NCI-H2171 treated with DMSO at 0.1 percent for 48 hours (cell line): ENCODE measurements at regions not wholly inside any gene's neighbourhood (a gene's known extent, or its start where the extent isn't known, plus 50 kb on each side); places are given as distances from the start of the nearest gene placed in this dataset.
"Not testable (repeated sequence)": the region's sequence is repeated elsewhere in the genome, so short reads cannot be mapped to it uniquely, and the experiment has no call there.

Experiments used
- DNase-seq: peaks from one replicate; lab custom pipeline; 2025; lab: John Stamatoyannopoulos, UW

DNA sequence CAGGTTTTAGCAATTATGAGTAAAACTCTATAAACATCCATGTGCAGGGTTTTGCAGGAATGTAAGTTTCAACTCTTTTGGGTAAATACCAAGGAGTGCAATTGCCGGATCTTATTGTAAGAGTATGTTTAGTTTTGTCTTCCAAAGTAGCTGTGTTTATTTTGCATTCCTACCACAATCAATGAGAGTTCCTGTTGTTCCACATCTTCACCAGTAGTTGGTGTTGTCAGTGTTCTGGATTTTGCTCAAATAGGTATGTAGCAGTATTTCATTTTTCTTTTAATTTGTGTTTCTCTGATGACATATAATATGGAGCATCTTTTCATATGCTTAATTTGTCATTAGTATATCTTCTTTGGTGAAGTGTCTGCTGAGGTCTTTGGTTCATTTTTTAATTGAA, 185.1 kb upstream of the GALNT15 start:
- no peak for DNase-seq

- DNase-seq = not testable (repeated sequence)
Measured at GRCh38 chr3:15993660-15994059, 180.8 kb upstream of the GALNT15 start.

DNA sequence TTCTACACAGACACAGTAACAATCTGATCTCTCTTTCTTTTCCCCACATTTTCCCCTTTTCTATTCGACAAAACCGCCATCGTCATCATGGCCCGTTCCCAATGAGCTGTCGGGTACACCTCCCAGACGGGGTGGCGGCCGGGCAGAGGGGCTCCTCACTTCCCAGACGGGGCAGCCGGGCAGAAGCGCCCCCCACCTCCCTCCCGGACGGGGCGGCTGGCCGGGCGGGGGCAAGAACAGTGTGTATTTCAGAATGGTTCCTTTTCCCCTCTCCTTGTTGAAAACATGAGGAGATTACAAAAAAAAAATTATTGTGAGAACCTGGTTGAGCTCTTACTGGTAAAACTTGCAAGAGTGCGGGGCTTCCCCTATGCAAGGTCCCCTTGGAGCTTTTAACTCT, 178.0 kb upstream of the GALNT15 start:
- not testable (repeated sequence) for DNase-seq

GRCh38 chr3:15997274-15997943, 177.1 kb upstream of the GALNT15 start:
- DNase-seq = peak; percentile 66

DNA sequence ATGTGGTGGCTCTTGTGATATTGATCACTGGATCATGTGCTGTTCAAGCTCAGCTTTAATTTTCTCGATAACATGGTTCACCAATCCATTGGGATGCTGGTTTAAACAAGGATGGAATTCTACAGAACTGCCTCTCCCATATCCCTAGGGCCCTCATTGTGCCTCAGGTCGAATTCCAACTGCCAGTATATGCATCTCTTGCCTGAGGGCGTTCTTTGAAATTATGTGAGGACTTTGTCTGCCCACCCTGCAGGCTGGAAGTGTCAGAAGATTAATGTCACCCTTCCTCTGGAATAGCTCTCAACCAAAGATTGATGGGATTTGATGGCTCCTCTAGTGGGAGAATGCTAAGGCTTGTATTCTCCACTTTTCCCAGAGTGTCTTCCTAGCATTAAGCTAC, 175.6 kb upstream of the GALNT15 start:
- peak; percentile 20 for DNase-seq

GRCh38 chr3:16004812-16005211, 169.7 kb upstream of the GALNT15 start:
- DNase-seq = no peak

- no peak for DNase-seq
Measured at GRCh38 chr3:16011376-16011775, 163.1 kb upstream of the GALNT15 start.

DNA sequence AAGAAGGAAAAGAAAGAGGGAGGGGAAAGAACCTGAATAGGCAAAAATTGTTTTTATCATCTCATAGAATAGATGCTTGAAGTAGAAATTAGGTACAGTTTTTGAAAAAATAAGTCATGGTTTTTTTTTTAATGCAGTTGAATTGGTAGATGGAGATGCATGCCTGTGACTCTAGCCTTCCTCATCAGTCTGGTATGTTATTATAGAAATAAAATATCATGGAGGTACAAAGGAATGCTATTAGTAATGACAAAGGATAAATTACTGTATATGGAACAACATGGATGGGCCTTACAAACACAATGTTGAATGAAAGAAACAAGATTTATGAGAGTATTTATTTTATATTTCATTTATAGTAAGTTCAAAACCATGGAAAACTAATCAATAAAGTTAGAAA, 162.4 kb upstream of the GALNT15 start:
- DNase-seq = no peak

DNA sequence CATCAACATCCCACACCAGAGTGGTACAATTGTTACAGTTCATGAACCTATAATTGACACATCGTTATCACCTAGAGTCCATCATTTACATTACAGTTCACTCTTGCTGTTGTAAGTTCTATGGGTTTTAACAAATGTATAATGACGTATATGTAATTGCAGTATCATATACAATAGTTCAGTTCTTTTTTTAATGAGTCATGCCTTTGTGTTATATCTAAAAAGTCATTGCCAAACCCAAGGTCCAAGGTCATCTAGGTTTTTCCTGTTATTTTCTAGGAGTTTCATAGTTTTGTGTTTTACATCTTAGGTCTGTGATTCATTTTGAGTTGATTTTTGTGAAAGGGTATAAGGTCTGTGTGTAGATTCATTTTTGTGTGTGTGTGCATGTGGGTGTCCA, 160.9 kb upstream of the GALNT15 start:
- DNase-seq = no peak

- not testable (repeated sequence) for DNase-seq
Measured at GRCh38 chr3:16021801-16022200, 152.7 kb upstream of the GALNT15 start.

- DNase-seq = not testable (repeated sequence)
Measured at GRCh38 chr3:16023881-16024280, 150.6 kb upstream of the GALNT15 start.

- DNase-seq = no peak
Measured at GRCh38 chr3:16024548-16024947, 149.9 kb upstream of the GALNT15 start.

DNA sequence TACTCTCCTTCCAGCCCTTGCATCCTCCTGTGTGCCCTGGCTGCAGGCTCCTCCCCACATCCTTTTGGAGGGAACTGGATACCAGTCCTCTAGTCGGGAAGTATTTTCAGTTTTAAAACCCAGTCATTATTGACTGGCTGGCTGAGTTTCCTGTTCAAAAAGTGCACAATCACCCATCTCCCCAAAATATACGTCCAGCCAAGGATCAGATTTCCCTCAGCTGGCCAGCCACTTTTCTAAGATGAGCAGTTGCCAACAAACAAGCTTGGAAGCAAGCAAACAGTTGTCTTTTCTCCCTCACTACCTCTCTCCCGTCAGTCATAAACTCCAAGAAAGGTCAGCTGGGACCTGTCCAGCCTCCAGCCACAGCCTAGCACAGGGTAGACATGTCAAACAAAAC, 147.7 kb upstream of the GALNT15 start:
- DNase-seq = no peak

DNA sequence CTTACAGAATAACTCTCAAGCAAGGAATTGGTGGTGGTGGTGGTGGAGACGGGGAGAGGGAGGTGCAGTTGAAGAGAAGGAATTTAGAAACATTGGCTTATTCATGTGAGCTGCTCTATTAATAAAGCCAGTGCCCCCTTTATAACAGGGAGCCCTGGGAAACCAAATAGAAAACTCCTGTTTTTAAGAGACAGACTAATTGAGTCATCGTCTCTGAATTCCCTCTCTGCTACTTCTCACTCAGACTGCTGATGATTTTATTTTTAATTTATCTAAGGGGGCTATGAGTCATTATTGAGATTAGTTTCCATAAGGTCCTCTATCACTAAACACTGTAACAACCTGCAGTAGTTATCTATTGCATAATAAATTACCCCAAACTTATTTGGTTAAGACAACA, 145.9 kb upstream of the GALNT15 start:
- no peak for DNase-seq

DNA sequence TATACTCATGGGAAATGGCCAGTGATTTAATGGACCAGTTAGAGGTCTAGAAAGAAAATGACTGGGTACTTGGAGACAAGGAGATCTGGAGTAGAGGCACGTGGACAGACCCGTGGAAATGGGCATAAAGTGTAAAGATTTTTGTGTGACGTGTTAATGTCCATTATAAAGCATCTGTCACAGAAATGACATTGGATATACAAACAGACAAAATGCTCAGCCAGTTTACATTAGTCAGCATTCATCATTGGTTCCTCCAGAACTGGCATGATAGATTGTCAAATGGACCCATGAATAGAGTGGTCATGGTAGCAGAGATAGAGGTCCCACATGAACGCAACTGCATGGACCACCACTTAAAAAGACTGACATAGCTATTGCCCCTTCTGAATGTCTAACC, 144.1 kb upstream of the GALNT15 start:
- DNase-seq = no peak

GRCh38 chr3:16031434-16031833, 143.0 kb upstream of the GALNT15 start:
- DNase-seq = no peak

DNA sequence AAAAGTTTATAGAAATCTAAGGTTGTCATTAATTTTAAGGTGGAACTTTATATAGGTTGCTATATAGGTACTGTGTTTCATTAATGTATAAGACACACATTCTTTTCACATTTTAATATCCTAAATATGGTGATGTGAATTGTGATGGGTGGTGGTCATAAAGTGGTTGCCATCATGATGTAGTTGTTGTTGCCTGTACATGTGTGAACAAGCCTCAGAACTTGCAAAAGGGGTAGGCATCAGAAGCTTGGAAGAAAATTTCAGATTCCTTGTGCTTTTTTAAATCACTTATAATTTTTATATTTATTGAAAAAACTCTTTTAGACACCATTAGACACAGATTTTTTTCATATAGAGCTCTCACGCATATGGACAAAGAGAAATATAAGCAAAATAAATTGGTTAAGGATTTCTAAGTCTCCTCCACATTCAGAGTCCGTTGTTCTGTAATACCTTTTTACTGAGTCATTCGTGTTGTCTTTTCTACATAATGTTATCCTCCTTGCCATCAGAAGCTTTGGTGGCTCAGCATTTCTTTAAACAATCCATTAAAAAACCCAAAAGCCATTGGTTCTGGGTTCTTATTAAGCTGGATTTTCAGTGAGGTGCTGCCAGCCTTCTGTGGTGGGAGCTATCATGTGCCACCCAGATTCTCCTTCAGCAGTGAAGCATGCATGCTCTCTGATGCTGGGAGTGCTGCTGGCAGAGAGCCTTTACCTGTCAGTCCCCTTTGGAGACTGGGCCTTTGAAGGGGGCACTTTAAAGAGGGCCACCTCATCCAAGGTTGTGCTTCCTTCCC, 140.4 kb upstream of the GALNT15 start:
- DNase-seq = no peak

- DNase-seq = no peak
Measured at GRCh38 chr3:16040991-16041390, 133.5 kb upstream of the GALNT15 start.

- DNase-seq = peak; percentile 62
Measured at GRCh38 chr3:16048435-16049318, 125.8 kb upstream of the GALNT15 start.

GRCh38 chr3:16050641-16051467, 123.6 kb upstream of the GALNT15 start:
- DNase-seq = no peak

DNA sequence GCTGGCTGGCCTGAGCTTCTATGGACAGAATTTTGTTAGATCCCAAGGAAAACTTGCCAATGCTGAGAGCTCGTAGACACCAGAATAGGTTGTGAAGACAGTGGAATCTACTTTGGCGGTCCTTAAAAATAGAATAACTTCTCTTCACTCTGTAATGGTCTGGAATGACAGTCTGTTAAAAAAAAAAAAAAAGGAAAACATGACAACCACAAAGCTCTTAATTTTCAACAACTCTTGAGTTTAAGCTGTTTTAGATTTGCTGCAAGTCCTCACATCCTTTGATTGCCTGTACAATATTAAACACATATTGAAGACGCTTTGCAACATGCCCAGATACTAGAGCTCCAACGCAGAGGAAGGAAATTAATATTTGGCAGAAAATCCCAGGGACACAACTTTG, 122.8 kb upstream of the GALNT15 start:
- DNase-seq = no peak

DNA sequence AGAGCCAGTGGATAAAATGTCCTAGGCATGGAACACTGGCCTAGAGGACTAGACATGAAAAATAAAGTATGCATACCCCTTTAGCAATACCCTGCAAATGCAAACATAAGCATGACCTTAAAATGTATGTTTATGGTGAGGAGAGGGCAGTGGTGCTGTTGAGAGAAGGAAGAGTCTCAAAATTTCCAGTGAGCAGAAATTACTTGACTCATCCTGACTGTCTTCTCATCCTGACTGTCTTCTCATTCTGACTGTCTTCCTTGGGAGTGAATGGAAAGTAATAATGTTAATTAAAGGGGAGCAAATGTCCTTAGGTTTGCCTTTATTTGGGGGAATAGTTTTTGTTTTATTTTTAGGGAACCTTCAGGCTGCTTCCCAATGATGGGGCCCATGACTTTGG, 121.5 kb upstream of the GALNT15 start:
- no peak for DNase-seq
